GM18517 (cell line): ENCODE measurements at regions not wholly inside any gene's neighbourhood (a gene's known extent, or its start where the extent isn't known, plus 50 kb on each side); places are given as distances from the start of the nearest gene placed in this dataset.
"Not testable (repeated sequence)": the region's sequence is repeated elsewhere in the genome, so short reads cannot be mapped to it uniquely, and the experiment has no call there.

Source experiments
- ATAC-seq: cut with Tn5 transposase; IDR thresholded peaks from one replicate; pipeline ENCODE4 v1.9.1; 2021; ENCODE audit warnings: mild to moderate bottlenecking, moderate library complexity; ENCODE audit not compliant: unreplicated experiment

GRCh38 chr9:100639854-100640253 is 62.0 kb downstream of the CAVIN4 start:
- no peak for ATAC-seq

- ATAC-seq, result no peak
Observed at GRCh38 chr9:100640447-100641050, 62.7 kb downstream of the CAVIN4 start.

- no peak for ATAC-seq
Observed at GRCh38 chr9:100641166-100641565, 63.3 kb downstream of the CAVIN4 start.

GRCh38 chr9:100652850-100653249 is 75.0 kb downstream of the CAVIN4 start:
- ATAC-seq, result no peak

GRCh38 chr9:100653643-100654334 is 75.9 kb downstream of the CAVIN4 start:
- ATAC-seq, result no peak

GRCh38 chr9:100656851-100657250 is 79.0 kb downstream of the CAVIN4 start:
- not testable (repeated sequence) for ATAC-seq

GRCh38 chr9:100661668-100662067 is 83.8 kb downstream of the CAVIN4 start:
- no peak for ATAC-seq

GRCh38 chr9:100662122-100662521 is 84.2 kb downstream of the CAVIN4 start:
- ATAC-seq, result no peak

GRCh38 chr9:100667448-100667847 is 89.6 kb downstream of the CAVIN4 start:
- ATAC-seq, result no peak

- ATAC-seq, result no peak
Observed at GRCh38 chr9:100668024-100668423, 90.1 kb downstream of the CAVIN4 start.

- no peak for ATAC-seq
Observed at GRCh38 chr9:100669968-100670367, 92.1 kb downstream of the CAVIN4 start.

- peak; percentile 87 for ATAC-seq
Observed at GRCh38 chr9:100670719-100671118, 92.8 kb downstream of the CAVIN4 start.

- ATAC-seq, result no peak
Observed at GRCh38 chr9:100671898-100672297, 94.0 kb downstream of the CAVIN4 start.

GRCh38 chr9:100673249-100673648 is 95.4 kb downstream of the CAVIN4 start:
- ATAC-seq, result no peak

GRCh38 chr9:100674419-100675122 is 96.7 kb downstream of the CAVIN4 start:
- no peak for ATAC-seq

GRCh38 chr9:100679834-100680233 is 102.0 kb downstream of the CAVIN4 start:
- ATAC-seq, result no peak

GRCh38 chr9:100686420-100686819 is 108.5 kb downstream of the CAVIN4 start:
- ATAC-seq, result no peak

GRCh38 chr9:100689635-100690034 is 111.8 kb downstream of the CAVIN4 start:
- ATAC-seq, result no peak

- no peak for ATAC-seq
Observed at GRCh38 chr9:100690438-100690837, 112.6 kb downstream of the CAVIN4 start.

GRCh38 chr9:100697339-100697738 is 119.5 kb downstream of the CAVIN4 start:
- no peak for ATAC-seq

- ATAC-seq, result no peak
Observed at GRCh38 chr9:100698945-100699344, 121.1 kb downstream of the CAVIN4 start.

GRCh38 chr9:100699668-100700067 is 121.8 kb downstream of the CAVIN4 start:
- no peak for ATAC-seq
